ENCODE measurements at regions not wholly inside any gene's neighbourhood (a gene's known extent, or its start where the extent isn't known, plus 50 kb on each side); places are given as distances from the start of the nearest gene placed in this dataset.
"Not testable (repeated sequence)": the region's sequence is repeated elsewhere in the genome, so short reads cannot be mapped to it uniquely, and the experiment has no call there.

GRCh38 chr6:6966127-6966526, 141.6 kb upstream of the RREB1 start:
- in situ Hi-C loops (cut with HindIII; ENCODE audit: low sequenced_read_pairs): no loop called here

DNA sequence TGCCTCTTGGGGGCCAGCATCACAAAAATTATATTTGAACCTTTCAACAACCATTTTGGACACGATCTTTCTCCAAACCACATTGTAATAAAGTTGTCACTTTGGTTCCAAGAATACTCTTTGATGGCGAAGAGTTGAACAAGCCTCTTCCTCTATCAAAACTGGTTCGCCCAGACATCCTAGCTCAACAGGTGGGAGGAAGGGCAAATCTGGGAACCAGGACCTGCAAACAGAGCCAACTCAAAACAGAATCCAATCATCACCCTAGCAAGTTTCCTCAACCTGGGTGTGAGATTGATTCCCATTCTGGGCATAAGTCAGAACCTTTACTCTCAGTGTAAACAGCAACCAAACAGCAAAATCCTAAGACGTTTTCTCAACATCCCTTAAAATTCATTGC, 141.2 kb upstream of the RREB1 start:
- in situ Hi-C loops (cut with HindIII; ENCODE audit: low sequenced_read_pairs): no loop called here

DNA sequence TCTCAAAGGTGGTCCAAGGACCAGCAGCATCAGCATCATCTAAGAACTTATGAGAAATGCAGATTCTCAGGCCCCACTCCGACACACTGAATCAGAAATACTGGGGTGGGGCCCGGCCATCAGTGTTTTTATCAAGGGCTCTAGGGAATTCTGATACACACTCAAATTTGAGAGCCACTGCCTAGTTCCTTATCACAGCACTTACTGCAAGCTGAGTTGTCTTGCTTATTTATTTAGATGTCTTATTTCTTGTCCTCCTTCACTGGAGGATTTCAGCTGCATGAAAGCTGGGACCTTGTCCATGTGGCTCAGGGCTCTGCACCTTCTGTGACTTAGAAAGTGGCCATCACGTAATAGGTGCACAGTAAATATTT, 139.4 kb upstream of the RREB1 start:
- in situ Hi-C loops (cut with HindIII; ENCODE audit: low sequenced_read_pairs): no loop called here

DNA sequence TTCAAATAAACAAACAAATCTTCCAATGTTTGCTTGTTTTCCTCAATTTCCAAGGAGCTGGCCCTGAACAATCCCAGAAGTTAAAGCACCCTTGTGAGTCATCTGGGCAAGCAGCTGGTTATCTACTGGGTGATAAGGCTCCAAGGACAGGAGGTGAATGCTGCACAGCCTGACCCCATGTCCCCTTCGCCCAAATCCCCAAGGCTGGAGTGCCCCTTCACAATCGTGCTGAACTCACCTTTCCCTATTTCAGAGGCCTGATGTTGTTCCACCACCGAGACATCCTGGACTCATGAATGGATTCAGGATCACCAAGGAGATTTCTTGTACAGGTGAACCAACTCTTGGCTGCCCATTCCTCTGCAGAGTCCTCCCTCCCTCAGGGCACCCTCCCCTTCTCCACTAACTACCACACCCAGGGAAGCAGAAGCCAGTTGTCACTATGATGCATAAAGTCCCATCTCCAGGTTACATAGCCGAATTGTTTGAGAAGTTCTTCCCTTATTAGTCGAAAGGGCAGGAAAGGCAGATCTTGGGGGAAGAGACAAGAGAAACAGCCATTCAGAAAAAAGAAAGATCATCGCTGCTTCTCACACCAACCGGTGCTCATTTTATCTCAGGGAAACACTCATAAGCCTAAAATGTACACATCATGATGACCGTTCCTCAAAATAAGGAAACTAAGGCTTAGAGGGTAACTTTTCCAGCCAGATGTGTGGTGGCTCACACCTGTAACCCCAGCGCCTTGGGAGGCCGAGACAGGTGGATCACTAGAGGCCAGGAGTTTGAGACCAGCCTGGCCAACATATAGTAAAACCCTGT, 138.8 kb upstream of the RREB1 start:
- in situ Hi-C loops (cut with HindIII; ENCODE audit: low sequenced_read_pairs): no loop called here

GRCh38 chr6:6969761-6970223, 138.0 kb upstream of the RREB1 start:
- in situ Hi-C loops (cut with HindIII; ENCODE audit: low sequenced_read_pairs): loop anchor here (5.0 kb wide), 2 partner anchors 42 to 68 kb away; no protein-coding TSS in a partner anchor

- in situ Hi-C loops (cut with HindIII; ENCODE audit: low sequenced_read_pairs): loop anchor here (5.0 kb wide), 2 partner anchors 44 to 66 kb away; no protein-coding TSS in a partner anchor
Observed at GRCh38 chr6:6970851-6971250, 136.9 kb upstream of the RREB1 start.

- in situ Hi-C loops (cut with HindIII; ENCODE audit: low sequenced_read_pairs): loop anchor here (5.0 kb wide), 2 partner anchors 44 to 66 kb away; no protein-coding TSS in a partner anchor
Observed at GRCh38 chr6:6971369-6971768, 136.4 kb upstream of the RREB1 start.

DNA sequence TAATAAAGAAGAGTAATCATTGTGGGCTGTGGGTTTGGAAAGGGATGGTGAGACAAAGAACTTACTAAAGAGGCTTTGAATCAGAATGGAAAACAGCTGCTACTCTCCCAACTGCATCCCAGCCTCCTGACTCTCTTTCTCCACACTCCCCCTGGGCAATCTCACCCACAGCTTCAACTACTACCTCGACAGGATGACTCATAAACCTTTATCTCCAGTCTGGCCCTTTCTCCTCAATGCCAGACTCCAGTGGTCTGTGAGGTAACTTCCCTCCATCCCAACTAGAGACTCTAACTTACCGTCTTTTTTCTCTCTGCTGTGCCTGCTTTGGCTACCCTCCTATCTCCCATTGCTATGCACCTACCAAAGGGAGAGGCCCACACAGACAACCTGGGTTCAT, 135.3 kb upstream of the RREB1 start:
- in situ Hi-C loops (cut with HindIII; ENCODE audit: low sequenced_read_pairs): loop anchor here (5.0 kb wide), 2 partner anchors 45 to 65 kb away; no protein-coding TSS in a partner anchor

- in situ Hi-C loops (cut with HindIII; ENCODE audit: low sequenced_read_pairs): loop anchor here (5.0 kb wide), 2 partner anchors 46 to 64 kb away; no protein-coding TSS in a partner anchor
Observed at GRCh38 chr6:6973721-6974120, 134.0 kb upstream of the RREB1 start.

DNA sequence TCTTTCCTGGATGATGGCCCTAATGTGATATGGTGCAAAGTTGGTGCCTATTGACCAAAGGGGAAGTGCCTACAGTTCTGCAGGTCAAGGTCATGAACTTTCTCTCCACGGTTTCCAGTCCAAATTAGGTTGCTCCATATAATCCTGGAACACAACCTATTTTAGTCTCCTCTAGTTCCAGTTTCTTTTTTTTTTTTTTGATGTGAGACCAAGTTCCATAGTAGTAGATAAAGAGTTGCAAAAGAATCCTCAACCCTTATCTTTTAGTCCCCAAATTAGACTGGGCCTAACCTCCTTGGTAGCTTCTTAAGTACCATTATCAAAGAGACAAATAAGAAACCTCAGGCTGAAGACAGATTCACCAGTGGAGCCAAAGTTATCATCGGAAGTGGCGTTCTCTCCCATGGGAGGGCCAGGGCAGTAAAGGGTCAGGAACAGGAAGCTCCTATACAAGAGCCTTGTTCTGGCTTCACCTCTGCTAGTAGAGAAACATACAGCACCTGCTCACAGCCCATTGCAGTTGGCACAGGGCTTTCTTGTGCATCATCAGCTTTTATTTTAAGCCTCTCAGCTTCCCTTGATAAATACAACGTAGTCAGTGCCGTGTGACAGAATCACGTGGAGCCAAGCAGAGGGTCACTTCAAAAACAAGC, 132.2 kb upstream of the RREB1 start:
- in situ Hi-C loops (cut with HindIII; ENCODE audit: low sequenced_read_pairs): no loop called here

- in situ Hi-C loops (cut with HindIII; ENCODE audit: low sequenced_read_pairs): no loop called here
Observed at GRCh38 chr6:6976193-6976592, 131.6 kb upstream of the RREB1 start.

DNA sequence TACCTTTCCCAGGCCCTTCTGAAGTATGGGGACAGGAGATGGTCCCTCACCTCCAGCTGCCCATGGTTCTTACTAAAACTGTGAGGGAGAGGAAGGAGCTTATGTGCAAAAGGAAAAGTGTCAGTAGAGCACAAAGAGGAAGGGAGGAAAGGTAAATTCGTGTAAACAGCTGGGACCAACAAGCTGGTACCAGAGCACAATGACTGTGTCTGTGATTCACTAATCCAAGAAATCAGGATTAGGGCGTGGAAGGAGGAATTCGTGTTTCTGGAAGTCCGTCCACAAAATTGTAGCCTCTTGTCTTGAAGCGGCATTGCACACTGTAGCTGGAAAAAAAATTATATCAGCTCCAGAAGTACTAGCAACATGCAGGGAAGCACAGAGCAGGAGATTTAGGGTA, 129.0 kb upstream of the RREB1 start:
- in situ Hi-C loops (cut with HindIII; ENCODE audit: low sequenced_read_pairs): no loop called here

DNA sequence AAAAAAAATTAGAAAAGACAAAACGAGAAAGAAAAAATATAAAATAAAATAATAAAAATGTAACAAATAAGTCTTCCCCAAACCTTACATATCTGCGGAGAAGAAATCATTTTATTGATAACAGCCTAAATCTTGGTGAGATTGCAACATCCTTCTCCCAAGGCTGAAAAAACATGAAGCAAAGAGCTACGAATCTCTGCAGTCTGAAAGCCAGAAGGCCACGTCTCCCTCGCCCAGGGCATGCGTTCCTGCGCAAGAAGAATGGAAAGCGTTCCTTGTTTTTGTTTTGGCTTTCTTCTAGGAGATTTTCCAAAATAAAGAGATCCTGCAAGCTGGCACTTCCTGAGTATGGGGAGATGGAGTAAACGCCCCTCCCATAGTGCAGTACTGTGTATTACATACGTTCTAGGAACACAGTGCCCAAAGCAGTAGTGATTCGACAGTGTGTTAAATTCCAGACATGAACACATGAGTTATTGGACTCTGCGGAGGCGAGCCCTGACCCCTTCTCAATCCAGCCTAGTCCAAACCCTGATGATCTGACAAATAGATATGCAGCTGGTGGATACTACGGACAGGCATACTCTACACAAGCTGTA, 126.7 kb upstream of the RREB1 start:
- in situ Hi-C loops (cut with HindIII; ENCODE audit: low sequenced_read_pairs): no loop called here

- in situ Hi-C loops (cut with HindIII; ENCODE audit: low sequenced_read_pairs): no loop called here
Observed at GRCh38 chr6:6981681-6982322, 126.0 kb upstream of the RREB1 start.

GRCh38 chr6:6982663-6983062, 125.1 kb upstream of the RREB1 start:
- in situ Hi-C loops (cut with HindIII; ENCODE audit: low sequenced_read_pairs): no loop called here

DNA sequence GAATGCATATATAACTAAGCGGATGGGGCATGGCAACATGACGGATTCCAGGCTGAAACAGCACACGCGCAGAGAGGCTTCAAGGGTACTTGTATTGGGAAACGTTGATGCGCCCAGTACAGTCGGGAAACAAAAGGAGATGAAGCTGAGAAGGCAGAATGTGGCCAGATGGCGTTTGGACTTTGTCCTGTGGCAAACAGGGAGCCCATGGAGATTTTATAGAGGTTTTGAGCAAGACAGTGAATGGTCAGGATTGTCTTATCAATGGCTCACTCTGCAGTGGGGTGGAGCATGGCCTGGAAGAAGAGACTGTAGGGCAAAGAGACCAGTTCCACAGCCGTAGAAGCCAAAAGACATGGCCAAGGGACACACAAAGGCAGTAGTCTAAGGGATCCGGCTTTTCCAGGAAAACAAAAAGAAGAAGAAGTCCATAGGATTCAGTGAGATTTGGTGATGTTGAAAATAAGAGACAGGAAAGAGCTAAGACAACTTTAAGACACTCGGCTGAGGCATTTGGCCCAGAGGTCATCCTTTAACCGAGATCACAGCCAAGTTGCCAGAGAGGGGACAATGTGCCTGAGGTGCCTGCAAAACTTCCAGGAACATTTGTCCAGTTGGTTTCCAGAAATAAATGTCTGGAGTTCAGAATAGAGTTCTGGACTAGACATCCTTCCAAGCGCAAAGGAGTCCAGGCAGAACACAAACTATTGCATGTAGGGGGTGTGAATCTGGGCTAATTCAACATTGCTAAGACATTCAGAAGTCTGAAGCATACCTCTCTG, 123.0 kb upstream of the RREB1 start:
- in situ Hi-C loops (cut with HindIII; ENCODE audit: low sequenced_read_pairs): no loop called here

DNA sequence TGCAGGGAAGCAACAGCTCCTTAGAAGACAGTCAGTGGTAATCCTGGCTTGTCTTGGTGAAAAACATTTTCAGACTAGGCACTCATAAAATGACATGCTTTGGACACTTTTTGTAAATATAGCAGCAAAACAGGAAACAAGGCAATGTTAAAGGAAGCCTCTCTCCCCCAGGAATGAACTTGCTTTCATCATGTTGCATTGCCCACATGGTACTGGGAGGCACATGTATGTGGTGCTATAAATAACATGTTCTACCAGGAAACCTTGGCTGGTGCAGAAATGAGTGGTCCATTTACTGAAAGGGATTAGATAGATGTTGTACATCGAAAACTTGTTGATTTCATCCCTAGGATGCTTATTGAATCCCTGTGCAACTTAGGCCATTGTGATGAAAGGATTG, 121.4 kb upstream of the RREB1 start:
- in situ Hi-C loops (cut with HindIII; ENCODE audit: low sequenced_read_pairs): no loop called here

- in situ Hi-C loops (cut with HindIII; ENCODE audit: low sequenced_read_pairs): no loop called here
Observed at GRCh38 chr6:6987749-6988148, 120.0 kb upstream of the RREB1 start.

DNA sequence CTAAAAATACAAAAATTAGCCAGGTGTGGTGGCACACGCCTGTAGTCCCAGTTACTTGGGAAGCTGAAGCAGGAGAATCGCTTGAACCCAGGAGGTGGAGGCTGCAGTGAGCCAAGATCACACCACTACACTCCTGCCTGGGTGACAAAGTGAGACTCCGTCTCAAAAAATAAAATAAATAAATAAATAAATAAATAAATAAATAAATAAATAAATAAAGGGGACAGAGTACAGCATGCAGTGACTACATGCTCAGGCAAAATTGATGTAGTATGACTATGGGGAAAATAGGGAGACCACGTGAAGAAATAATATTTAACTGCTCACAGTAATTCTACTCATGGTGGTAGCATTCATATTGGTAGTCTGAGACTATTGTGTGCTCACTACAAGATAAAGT, 117.7 kb upstream of the RREB1 start:
- in situ Hi-C loops (cut with HindIII; ENCODE audit: low sequenced_read_pairs): not testable (repeated sequence)

DNA sequence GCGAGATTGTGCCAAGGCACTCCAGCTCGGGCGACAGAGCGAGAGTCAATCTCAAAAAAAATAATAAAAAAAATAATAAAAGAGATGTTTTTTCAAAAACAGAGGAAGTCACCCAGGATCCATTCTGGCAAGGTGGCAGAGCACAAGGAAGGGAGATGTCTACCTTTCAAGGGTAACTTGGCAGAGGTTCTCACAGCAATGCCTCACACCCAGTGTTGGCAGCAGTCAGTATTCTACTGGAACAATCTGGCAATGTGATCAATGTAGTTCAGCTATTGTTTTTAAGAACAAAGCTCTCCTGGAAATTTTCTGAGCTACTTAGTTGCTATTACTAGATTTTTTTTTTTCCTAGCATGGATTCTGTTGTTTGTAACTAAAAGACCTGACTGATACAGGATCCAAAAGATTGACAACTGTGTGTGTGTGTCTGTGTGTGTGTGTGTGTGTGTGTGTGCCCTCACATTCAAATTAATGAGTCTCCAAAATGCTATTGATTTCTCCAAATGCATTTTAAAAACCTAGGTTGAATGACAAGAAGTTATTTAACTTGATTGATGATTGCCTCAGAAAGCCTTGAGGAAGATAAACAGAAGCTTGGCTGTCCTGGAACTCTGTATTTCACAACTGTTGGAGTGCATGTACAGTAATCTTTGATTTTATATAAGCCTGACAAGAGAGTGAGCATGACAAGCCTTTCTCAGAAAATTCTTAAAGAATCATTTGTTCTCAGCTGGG, 114.1 kb upstream of the RREB1 start:
- in situ Hi-C loops (cut with HindIII; ENCODE audit: low sequenced_read_pairs): no loop called here
